ENCODE measurements at regions not wholly inside any gene's neighbourhood (a gene's known extent, or its start where the extent isn't known, plus 50 kb on each side); places are given as distances from the start of the nearest gene placed in this dataset.
"Not testable (repeated sequence)": the region's sequence is repeated elsewhere in the genome, so short reads cannot be mapped to it uniquely, and the experiment has no call there.

DNA sequence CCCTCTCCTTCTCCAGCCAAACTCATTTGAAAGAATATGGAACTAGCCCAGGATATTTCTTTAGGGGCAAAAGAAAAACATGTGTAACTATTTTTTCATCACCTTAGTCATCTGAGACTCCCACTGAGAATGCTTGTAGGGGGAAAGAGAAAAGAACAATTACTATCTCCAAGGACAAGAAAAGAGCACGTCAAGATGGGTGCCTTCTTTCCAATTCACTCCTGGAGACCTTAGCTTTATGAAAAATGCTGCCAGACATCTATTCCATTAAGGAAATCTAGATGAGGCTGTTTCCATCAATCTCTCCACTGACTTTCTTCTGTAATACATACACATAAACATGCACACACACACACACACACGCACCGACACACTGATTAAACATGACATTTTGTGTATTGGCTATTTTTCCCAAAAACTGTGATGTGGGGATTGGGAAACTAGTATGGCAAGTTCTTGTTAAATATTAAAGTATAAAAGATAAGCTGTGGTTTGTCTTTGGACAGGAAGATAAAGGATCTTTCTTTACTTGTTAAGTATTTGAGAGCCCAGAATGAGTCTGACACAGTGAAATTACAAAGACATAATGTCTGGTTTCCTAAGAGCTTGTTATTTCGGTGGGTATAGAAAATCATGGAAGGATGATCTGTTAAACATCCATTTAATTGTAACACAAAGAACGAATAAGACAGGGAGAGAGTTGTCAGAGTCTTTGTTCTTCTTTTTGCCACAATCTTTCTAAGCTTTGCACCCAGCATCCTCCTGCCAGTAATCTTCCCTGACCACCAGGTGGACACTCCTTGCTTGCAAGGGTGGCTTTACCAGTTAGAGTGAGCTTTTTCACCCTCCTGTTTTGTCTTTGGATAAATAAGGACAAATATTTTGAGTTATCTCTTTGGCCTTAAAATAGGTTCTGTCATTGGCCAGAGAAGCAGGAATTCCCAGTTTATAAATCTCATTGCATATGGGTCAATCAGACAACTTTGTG lies 177.3 kb upstream of the TMEM72 start:
- intact Hi-C loops (cut with DNase I), result no loop called here
- Histone ChIP-seq H3K27me3 (ENCODE audit: control insufficient read depth in 1 of 2, insufficient read depth in 2 of 2, low read length in 1 of 2) (no peaks in the 10 kb centered on the region), H3K27ac (ENCODE audit: low read depth in 1 of 2, low read length in 2 of 2) (no peak overlapping the region), H3K4me3 (ENCODE audit: low read length in 2 of 2) (no peak overlapping the region), H3K4me1 (ENCODE audit: control insufficient read depth in 1 of 2, insufficient read depth in 2 of 2, low read length in 2 of 2) (no peaks in the 10 kb centered on the region), H3K9me3 (ENCODE audit: control insufficient read depth, low read length) (no peaks in the 10 kb centered on the region), H3K36me3 (ENCODE audit: control insufficient read depth in 1 of 2, insufficient read depth in 2 of 2, low read length in 1 of 2) (no peaks in the 10 kb centered on the region)
- no peak for DNase-seq
- 89 to 91% methylated on average over 5 of the region's 5 CpGs for WGBS, 2 donors
- no peak for ATAC-seq (ENCODE audit: low FRiP score)

DNA sequence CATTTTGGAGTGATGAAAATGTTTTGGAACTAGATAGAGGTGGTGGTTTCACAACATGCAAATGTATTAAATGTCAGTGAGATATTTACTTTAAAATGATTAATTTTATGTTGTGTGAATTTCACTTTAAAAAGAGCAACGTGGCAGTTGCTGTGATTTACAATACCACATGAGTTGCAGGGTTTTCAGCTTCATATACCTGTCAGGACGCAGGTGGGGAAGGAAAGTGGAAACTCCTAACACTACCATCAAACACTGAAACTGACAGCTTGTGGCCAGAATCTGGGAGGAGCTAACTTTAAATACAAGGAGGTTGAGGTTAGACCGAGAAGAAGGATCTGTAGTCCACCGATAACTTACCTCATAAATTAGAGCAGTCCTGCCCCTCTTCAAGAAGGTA lies 168.9 kb upstream of the TMEM72 start:
- DNase-seq (no peak), ATAC-seq (ENCODE audit: low FRiP score) (no peak)
- H3K4me1 ChIP-seq (ENCODE audit: control insufficient read depth in 1 of 2, insufficient read depth in 2 of 2, low read length in 2 of 2), result no peaks in the 10 kb centered on the region
- 83 to 84% methylated on average over 4 of the region's 4 CpGs for WGBS, 2 donors
- no peaks in the 10 kb centered on the region for H3K27me3 ChIP-seq (ENCODE audit: control insufficient read depth in 1 of 2, insufficient read depth in 2 of 2, low read length in 1 of 2)
- no peaks in the 10 kb centered on the region for H3K36me3 ChIP-seq (ENCODE audit: control insufficient read depth in 1 of 2, insufficient read depth in 2 of 2, low read length in 1 of 2)
- H3K4me3 ChIP-seq (ENCODE audit: low read length in 2 of 2), result no peak overlapping the region
- no peaks in the 10 kb centered on the region for H3K9me3 ChIP-seq (ENCODE audit: control insufficient read depth, low read length)
- no peak overlapping the region for H3K27ac ChIP-seq (ENCODE audit: low read depth in 1 of 2, low read length in 2 of 2)
- intact Hi-C loops (cut with DNase I), result loop anchor here in 1 of 2 donors (10.0 kb wide), 1 partner anchor 167 kb away; no protein-coding TSS in a partner anchor

DNA sequence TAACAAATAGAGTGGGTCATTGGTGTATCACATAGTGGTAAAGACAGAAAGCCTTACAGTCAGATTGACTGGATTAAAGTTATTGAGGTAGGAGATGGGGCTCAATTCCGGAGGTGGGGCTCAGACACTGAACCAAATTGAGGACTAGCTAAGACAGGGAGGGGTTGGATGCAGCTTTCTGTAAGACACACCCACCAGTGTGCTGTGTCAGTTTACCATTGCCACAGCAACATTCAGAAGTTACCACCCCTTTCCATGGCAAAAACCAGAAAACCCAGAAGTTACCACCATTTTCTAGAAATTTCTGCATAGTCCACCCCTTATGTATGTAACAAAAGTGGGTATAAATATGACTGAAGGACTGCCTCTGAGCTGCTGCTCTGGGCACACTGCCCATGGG lies 167.6 kb upstream of the TMEM72 start:
- no peak overlapping the region for H3K27ac ChIP-seq (ENCODE audit: low read depth in 1 of 2, low read length in 2 of 2)
- intact Hi-C loops (cut with DNase I), result loop anchor here in 1 of 2 donors (10.0 kb wide), 1 partner anchor 169 kb away; no protein-coding TSS in a partner anchor
- H3K4me3 ChIP-seq (ENCODE audit: low read length in 2 of 2), result no peak overlapping the region
- no peak for DNase-seq
- H3K9me3 ChIP-seq (ENCODE audit: control insufficient read depth, low read length), result no peaks in the 10 kb centered on the region
- H3K4me1 ChIP-seq (ENCODE audit: control insufficient read depth in 1 of 2, insufficient read depth in 2 of 2, low read length in 2 of 2), result no peaks in the 10 kb centered on the region
- no peak for ATAC-seq (ENCODE audit: low FRiP score)
- H3K36me3 ChIP-seq (ENCODE audit: control insufficient read depth in 1 of 2, insufficient read depth in 2 of 2, low read length in 1 of 2), result no peaks in the 10 kb centered on the region
- H3K27me3 ChIP-seq (ENCODE audit: control insufficient read depth in 1 of 2, insufficient read depth in 2 of 2, low read length in 1 of 2), result no peaks in the 10 kb centered on the region
- WGBS, 2 donors, result 82 to 86% methylated on average over 1 of the region's 1 CpG

DNA sequence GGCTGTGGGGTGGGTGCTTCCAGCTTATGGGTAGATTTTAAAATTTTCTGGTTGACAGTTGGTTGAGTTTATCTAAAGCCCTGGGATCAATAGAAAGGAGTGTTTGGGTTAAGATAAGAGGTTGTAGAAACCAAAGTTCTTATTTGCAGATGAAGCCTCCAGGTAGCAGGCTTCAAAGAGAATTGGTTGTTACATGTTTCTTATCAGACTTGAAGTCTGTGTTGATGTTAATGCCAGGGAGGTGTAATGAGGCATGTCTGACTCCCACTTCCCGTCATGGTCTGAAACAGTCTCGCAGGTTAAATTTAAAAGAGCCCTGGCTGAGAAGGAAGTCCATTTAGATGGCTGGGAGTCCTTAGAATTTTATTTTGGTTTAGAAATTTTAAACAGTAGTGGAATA lies 165.2 kb upstream of the TMEM72 start:
- 83 to 87% methylated on average over 2 of the region's 2 CpGs for WGBS, 2 donors
- intact Hi-C loops (cut with DNase I), result loop anchor here in 1 of 2 donors (10.0 kb wide), 1 partner anchor 171 kb away; no protein-coding TSS in a partner anchor
- Histone ChIP-seq H3K4me1 (ENCODE audit: control insufficient read depth in 1 of 2, insufficient read depth in 2 of 2, low read length in 2 of 2) (no peaks in the 10 kb centered on the region), H3K27ac (ENCODE audit: low read depth in 1 of 2, low read length in 2 of 2) (no peak overlapping the region), H3K9me3 (ENCODE audit: control insufficient read depth, low read length) (no peaks in the 10 kb centered on the region), H3K27me3 (ENCODE audit: control insufficient read depth in 1 of 2, insufficient read depth in 2 of 2, low read length in 1 of 2) (no peaks in the 10 kb centered on the region), H3K4me3 (ENCODE audit: low read length in 2 of 2) (no peak overlapping the region), H3K36me3 (ENCODE audit: control insufficient read depth in 1 of 2, insufficient read depth in 2 of 2, low read length in 1 of 2) (no peaks in the 10 kb centered on the region)
- no peak for DNase-seq
- ATAC-seq (ENCODE audit: low FRiP score), result no peak

DNA sequence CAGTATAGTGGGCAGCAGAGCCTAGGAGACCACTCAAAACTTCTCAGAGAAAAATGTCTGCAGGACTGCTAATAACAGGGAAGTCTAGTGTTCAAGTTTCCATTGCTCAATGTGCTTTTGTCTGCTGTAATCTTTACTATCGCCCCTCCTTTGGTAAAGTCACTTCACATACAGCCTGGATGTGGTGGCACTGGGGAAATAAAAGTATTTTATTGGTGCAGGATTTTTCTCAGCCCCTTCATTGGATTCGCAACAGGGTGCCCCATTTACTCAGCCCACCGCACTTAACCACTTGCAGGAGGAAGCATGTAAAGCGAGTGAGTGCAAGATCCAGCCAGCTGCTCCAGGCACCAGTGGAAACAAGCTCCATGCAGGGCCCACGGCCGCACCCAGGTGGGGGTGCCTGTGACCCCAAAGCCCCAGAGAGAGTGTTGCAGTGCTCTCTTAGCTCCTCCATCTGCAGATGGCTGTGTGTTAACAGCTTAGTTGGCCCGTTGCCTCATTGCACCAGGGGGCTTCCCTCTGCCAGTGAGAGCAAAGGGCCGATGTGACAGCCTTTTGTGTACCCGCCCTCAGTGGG lies 163.5 kb upstream of the TMEM72 start:
- peaks cover 0 to 1% of the 10 kb centered on the region in 2 donors for H3K4me1 ChIP-seq (ENCODE audit: control insufficient read depth in 1 of 2, insufficient read depth in 2 of 2, low read length in 2 of 2)
- no peak for DNase-seq
- no peak for ATAC-seq (ENCODE audit: low FRiP score)
- no peak overlapping the region for H3K4me3 ChIP-seq (ENCODE audit: low read length in 2 of 2)
- WGBS, 2 donors, result 96 to 97% methylated on average over 9 of the region's 9 CpGs
- H3K27ac ChIP-seq (ENCODE audit: low read depth in 1 of 2, low read length in 2 of 2), result no peak overlapping the region
- no peaks in the 10 kb centered on the region for H3K36me3 ChIP-seq (ENCODE audit: control insufficient read depth in 1 of 2, insufficient read depth in 2 of 2, low read length in 1 of 2)
- H3K9me3 ChIP-seq (ENCODE audit: control insufficient read depth, low read length), result no peaks in the 10 kb centered on the region
- H3K27me3 ChIP-seq (ENCODE audit: control insufficient read depth in 1 of 2, insufficient read depth in 2 of 2, low read length in 1 of 2), result no peaks in the 10 kb centered on the region
- intact Hi-C loops (cut with DNase I), result loop anchor here in 1 of 2 donors (10.0 kb wide), 1 partner anchor 173 kb away; no protein-coding TSS in a partner anchor

DNA sequence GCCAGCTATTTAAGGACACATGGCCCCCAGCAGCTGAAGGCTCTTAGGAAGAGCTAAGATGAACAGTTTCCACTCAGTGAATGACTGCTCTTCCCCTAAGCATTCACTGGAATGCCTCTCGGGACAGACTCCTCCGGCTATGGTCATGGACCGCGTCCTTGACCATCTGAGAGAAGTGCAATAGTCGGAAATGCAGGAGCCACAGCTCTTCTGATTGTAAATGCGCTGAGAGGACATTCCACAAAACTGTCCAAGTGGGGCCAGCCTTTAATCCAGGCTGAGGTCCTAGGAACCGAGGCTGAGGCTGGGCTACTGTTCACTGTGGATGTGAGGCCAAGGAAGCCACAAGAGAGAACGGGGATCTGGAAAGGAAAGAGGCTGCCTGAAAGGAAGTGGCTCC lies 162.0 kb upstream of the TMEM72 start:
- Histone ChIP-seq H3K4me1 (ENCODE audit: control insufficient read depth in 1 of 2, insufficient read depth in 2 of 2, low read length in 2 of 2) (peaks cover 1 to 4% of the 10 kb centered on the region in 2 donors), H3K4me3 (ENCODE audit: low read length in 2 of 2) (no peak overlapping the region), H3K27me3 (ENCODE audit: control insufficient read depth in 1 of 2, insufficient read depth in 2 of 2, low read length in 1 of 2) (no peaks in the 10 kb centered on the region), H3K9me3 (ENCODE audit: control insufficient read depth, low read length) (no peaks in the 10 kb centered on the region), H3K36me3 (ENCODE audit: control insufficient read depth in 1 of 2, insufficient read depth in 2 of 2, low read length in 1 of 2) (no peaks in the 10 kb centered on the region), H3K27ac (ENCODE audit: low read depth in 1 of 2, low read length in 2 of 2) (no peak overlapping the region)
- WGBS, 2 donors, result 96 to 97% methylated on average over 8 of the region's 8 CpGs
- intact Hi-C loops (cut with DNase I), result loop anchor here in 1 of 2 donors (10.0 kb wide), 1 partner anchor 174 kb away; no protein-coding TSS in a partner anchor
- no peak for ATAC-seq (ENCODE audit: low FRiP score)
- no peak for DNase-seq

DNA sequence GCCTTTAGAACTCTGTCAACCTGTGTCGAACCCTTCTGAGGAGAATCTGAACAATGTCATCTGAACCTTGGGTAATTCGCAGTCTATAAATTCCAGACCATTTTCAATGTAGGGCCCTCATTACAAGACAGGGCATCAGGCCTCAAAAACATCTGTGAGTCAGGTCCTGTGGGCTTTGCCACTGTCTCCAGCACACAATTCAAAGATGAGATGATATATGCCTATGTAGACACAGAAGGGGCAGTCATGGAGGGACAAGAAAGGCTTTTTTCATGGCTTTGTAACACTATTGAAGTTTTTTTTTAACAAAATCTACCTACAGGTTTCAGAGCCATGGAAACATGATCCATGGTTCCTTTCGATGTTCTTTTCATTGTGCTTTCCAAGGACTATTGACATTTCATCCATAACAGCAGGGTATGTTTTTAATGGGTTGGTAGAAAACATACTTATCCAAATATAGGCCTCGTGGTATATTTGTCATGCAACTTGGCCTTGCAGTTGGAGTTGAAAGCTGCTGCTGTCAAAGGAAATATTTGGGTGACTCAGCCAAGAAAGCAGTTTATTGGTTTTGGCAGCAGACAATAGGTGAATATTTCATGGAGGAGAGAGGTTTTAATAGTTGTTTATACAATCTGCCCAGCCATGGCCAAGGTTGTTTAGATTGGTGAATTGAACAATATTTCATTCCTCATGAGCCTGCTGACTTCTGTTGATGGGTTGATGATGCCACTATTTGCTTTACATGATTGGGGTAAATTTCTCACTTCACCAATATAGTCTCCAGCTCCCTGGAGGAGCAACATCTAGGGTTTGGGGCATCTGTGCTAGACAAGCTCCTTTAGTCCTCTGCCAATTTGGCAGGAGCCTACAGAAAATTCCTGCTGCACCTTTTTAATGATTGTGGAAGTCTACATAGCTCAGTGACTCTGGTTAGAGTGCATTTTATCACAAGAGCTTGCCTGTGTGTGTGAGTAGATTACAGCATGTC lies 158.4 kb upstream of the TMEM72 start:
- Histone ChIP-seq H3K27ac (ENCODE audit: low read depth in 1 of 2, low read length in 2 of 2) (peak overlapping the region in 1 of 2 donors; percentile 48), H3K36me3 (ENCODE audit: control insufficient read depth in 1 of 2, insufficient read depth in 2 of 2, low read length in 1 of 2) (no peaks in the 10 kb centered on the region), H3K9me3 (ENCODE audit: control insufficient read depth, low read length) (no peaks in the 10 kb centered on the region), H3K27me3 (ENCODE audit: control insufficient read depth in 1 of 2, insufficient read depth in 2 of 2, low read length in 1 of 2) (no peaks in the 10 kb centered on the region), H3K4me3 (ENCODE audit: low read length in 2 of 2) (no peak overlapping the region), H3K4me1 (ENCODE audit: control insufficient read depth in 1 of 2, insufficient read depth in 2 of 2, low read length in 2 of 2) (peaks cover 1 to 4% of the 10 kb centered on the region in 2 donors)
- intact Hi-C loops (cut with DNase I), result no loop called here
- ATAC-seq (ENCODE audit: low FRiP score), result peak; percentile 22
- WGBS, 2 donors, result 51% methylated on average over 4 of the region's 4 CpGs
- DNase-seq, result no peak

DNA sequence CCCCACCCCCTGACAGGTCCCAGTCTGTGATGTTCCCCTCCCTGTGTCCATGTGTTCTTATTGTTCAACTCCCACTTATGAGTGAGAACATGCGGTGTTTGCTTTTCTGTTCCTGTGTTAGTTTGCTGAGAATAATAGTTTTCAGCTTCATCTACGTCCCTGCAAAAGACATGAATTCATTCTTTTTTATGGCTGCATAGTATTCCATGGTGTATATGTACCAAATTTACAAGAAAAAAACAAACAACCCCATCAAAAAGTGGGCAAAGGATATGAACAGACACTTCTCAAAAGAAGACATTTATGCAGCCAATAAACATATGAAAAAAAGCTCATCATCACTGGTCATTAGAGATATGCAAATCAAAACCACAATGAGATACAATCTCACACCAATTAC lies 156.8 kb upstream of the TMEM72 start:
- 96 to 100% methylated on average over 2 of the region's 2 CpGs for WGBS, 2 donors
- H3K4me3 ChIP-seq (ENCODE audit: low read length in 2 of 2); DNase-seq; intact Hi-C loops (cut with DNase I); H3K9me3 ChIP-seq (ENCODE audit: control insufficient read depth, low read length); ATAC-seq (ENCODE audit: low FRiP score); H3K4me1 ChIP-seq (ENCODE audit: control insufficient read depth in 1 of 2, insufficient read depth in 2 of 2, low read length in 2 of 2); H3K27me3 ChIP-seq (ENCODE audit: control insufficient read depth in 1 of 2, insufficient read depth in 2 of 2, low read length in 1 of 2); H3K27ac ChIP-seq (ENCODE audit: low read depth in 1 of 2, low read length in 2 of 2); H3K36me3 ChIP-seq (ENCODE audit: control insufficient read depth in 1 of 2, insufficient read depth in 2 of 2, low read length in 1 of 2): not testable (repeated sequence)
